ENCODE measurements at regions not wholly inside any gene's neighbourhood (a gene's known extent, or its start where the extent isn't known, plus 50 kb on each side); places are given as distances from the start of the nearest gene placed in this dataset.

DNA sequence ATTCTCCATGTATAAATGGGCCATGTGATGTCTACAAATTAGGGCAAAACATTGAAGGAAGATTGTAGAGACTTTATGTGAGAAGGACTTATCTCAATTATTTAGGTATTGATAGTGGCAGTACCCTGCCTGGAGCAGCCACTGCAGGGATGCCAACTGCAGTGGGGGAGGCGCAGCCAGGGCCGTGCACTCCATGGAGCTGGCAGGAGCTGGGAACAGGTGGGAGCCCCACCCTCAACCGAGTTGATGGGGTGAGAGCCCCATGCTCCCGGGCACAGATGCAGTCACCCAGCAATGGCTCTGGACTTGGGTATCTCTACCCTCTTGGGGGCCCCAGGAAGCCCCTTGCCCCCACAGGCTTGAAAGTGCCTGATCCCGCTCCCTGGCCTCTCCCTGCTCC, 564.3 kb downstream of the SLC4A3 start:
- Histone ChIP-seq H3K9me3 (peaks cover 0 to 18% (median 0%) of the 10 kb centered on the region in 11 donors), H3K36me3 (no peaks in the 10 kb centered on the region), H3K27me3 (no peaks in the 10 kb centered on the region), H3K27ac (no peak overlapping the region), H3K4me3 (no peak overlapping the region), H3K4me1 (no peaks in the 10 kb centered on the region)
- intact Hi-C loops (cut with DNase I), result no loop called here
- DNase-seq, result no peak
- no peak for ATAC-seq
- TF ChIP-seq, protein P1, sequence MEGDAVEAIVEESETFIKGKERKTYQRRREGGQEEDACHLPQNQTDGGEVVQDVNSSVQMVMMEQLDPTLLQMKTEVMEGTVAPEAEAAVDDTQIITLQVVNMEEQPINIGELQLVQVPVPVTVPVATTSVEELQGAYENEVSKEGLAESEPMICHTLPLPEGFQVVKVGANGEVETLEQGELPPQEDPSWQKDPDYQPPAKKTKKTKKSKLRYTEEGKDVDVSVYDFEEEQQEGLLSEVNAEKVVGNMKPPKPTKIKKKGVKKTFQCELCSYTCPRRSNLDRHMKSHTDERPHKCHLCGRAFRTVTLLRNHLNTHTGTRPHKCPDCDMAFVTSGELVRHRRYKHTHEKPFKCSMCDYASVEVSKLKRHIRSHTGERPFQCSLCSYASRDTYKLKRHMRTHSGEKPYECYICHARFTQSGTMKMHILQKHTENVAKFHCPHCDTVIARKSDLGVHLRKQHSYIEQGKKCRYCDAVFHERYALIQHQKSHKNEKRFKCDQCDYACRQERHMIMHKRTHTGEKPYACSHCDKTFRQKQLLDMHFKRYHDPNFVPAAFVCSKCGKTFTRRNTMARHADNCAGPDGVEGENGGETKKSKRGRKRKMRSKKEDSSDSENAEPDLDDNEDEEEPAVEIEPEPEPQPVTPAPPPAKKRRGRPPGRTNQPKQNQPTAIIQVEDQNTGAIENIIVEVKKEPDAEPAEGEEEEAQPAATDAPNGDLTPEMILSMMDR (IDR thresholded peaks at IDR 0.05), result no peak
- WGBS, 2 donors, result 82 to 88% methylated on average over 4 to 5 of the region's 5 CpGs

DNA sequence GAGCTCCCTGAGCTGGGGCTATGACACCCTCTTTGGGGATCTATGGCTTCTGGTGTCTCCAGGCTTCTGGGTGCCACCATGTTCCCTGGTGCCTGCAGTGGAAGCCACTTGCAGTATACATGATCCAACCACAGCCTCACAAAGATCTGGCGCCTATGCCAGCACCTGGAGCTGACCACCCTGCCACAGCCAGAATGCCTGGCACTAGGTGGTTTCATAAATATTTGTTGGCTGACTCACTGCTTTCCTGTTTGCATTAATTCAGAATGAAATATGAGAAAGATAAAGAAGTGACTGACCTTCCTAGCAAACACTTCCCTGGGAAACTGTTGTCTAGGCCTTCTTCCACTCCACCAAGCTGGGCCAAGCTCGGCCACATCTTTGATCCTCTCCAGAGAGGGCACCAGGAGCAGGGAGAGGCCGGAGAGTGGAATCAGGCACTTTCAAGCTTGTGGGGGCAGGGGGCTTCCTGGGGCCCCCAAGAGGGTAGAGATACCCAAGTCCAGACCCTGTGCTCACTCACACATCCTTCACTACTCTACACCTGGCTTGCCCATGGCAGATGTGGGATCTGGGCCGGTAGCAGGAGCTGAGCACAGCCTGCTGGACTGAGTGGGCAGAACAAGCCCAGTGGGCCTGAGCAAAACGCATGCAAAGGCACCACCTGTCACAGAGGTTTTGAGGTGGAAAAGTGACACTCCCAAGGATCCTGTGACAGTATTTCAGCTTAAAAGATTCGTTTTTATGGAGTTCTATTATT, 565.7 kb downstream of the SLC4A3 start:
- H3K27me3 ChIP-seq, result no peaks in the 10 kb centered on the region
- no peaks in the 10 kb centered on the region for H3K36me3 ChIP-seq
- TF ChIP-seq, protein P1 (IDR thresholded peaks at IDR 0.05), result no peak
- no peak for ATAC-seq
- no peak overlapping the region for H3K4me3 ChIP-seq
- no peaks in the 10 kb centered on the region for H3K4me1 ChIP-seq
- 80 to 83% methylated on average over 6 of the region's 6 CpGs for WGBS, 2 donors
- no peak overlapping the region for H3K27ac ChIP-seq
- intact Hi-C loops (cut with DNase I), result no loop called here
- H3K9me3 ChIP-seq, result peaks cover 0 to 18% (median 0%) of the 10 kb centered on the region in 11 donors
- DNase-seq, result no peak

DNA sequence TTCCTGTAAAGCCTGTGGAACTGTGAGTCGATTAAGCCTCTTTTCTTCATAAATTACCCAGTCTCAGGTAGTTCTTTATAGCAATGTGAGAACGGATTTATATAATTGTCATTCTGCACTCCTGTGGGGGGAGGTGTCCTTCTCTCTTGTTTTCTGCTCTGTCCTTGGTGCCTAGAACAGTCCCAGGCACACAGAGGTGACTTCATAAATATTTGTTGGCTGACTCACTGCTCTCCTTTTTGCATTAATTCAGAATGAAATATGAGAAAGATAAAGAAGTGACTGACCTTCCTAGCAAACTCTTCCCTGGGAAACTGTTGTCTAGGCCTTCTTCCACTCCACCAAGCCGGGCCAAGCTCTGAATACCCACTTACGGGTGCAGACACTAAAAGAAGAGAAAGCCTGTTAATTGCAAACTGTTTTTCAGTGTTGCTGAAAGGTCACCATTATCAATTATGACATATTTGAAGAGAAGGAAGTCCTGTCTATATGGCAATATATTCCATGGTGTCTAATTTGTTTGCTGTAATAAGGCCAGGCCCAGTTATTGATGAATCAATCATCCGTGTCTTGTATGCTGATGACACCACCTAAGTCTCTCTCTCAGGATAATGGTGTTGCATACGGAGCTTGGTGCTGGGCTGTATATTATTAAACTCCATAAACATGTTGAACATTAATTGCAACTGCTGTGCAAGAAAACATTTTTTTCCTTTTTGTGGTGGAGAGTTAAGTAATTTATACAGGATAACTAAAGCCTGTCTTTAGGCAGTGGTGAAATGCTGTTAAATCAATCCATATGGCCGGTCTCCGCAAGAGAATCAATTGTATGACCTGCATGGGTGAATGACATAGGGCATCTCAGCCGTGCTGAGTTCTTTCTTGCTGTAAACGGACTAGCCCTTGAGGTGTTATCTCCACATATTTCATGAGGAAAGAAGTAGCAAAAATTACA, 567.5 kb downstream of the SLC4A3 start:
- DNase-seq, result no peak
- Histone ChIP-seq H3K4me1 (no peaks in the 10 kb centered on the region), H3K9me3 (peaks cover 0 to 18% (median 0%) of the 10 kb centered on the region in 11 donors), H3K36me3 (no peaks in the 10 kb centered on the region), H3K27me3 (no peaks in the 10 kb centered on the region), H3K27ac (no peak overlapping the region), H3K4me3 (no peak overlapping the region)
- no peak for ATAC-seq
- TF ChIP-seq, protein P1 (IDR thresholded peaks at IDR 0.05), result no peak
- intact Hi-C loops (cut with DNase I), result no loop called here
- WGBS, 2 donors, result 83 to 84% methylated on average over 10 of the region's 10 CpGs

DNA sequence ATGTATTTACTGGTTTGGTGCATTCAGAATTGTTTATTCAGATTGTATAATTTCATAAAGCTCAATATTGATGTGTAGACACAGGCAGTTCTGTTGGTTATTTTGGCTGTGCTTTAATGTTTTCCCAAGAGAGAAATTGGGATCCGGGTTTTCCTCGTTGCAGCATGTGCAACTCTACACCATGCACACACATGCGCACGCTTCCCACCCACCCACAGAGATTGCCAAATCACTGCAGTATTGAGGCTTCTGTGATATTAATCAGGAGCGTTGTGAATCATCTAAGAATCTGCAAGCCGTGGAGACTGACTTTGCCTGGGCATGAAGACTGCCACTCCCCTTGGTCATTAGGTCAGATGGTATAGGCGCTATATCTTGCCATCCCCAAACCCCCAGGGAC, 571.5 kb downstream of the SLC4A3 start:
- peak in 1 of 8 donors; percentile 42 for ATAC-seq
- intact Hi-C loops (cut with DNase I), result no loop called here

More for the DNA sequence above, 571.5 kb downstream of the SLC4A3 start:
- DNase-seq, result no peak
- Histone ChIP-seq H3K4me3 (no peak overlapping the region), H3K36me3 (no peaks in the 10 kb centered on the region), H3K4me1 (no peaks in the 10 kb centered on the region), H3K27ac (no peak overlapping the region), H3K9me3 (peaks cover 0 to 7% (median 0%) of the 10 kb centered on the region in 11 donors), H3K27me3 (peaks cover 0 to 7% (median 0%) of the 10 kb centered on the region in 7 donors)
- 55 to 60% methylated on average over 7 of the region's 7 CpGs for WGBS, 2 donors
- TF ChIP-seq, protein P1 (IDR thresholded peaks at IDR 0.05), result no peak

All from heart right ventricle (tissue), 16 donors.